ENCODE measurements at regions not wholly inside any gene's neighbourhood (a gene's known extent, or its start where the extent isn't known, plus 50 kb on each side); places are given as distances from the start of the nearest gene placed in this dataset.

DNA sequence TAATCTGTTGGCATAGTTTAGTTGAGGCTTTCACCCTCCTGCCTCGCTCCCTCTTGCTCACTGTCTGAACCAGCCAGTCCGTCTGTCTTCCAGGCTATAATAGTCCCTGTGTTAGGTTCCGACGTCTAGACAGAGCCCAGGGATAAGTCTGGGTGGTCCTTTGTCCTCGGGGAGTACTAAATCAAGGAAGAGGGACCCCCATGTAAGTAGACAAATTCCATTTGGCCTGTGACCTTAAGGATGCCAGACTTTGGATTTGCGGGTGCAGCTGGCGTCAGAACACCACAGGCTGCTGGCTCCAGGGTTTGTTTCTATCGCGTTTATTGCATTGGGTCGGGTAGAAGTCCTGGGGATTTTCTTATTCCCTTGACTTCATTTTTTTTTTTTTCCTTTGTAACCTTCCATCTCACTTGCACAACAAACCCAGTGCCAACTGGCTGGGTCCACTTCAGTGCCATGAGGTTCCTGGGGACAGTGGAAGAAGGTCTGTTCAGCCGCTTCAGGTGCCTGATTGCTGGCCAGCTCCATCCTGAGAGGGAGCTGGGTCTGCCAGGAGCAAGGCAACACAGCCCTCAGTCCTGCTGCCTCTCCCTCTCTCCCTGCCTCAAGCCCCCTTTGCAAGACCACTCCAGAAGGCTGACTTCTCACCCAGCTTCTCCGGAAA, 95.4 kb upstream of the KLHL25 start:
- DNase-seq (ENCODE audit: low read depth, low spot score) = no peak

DNA sequence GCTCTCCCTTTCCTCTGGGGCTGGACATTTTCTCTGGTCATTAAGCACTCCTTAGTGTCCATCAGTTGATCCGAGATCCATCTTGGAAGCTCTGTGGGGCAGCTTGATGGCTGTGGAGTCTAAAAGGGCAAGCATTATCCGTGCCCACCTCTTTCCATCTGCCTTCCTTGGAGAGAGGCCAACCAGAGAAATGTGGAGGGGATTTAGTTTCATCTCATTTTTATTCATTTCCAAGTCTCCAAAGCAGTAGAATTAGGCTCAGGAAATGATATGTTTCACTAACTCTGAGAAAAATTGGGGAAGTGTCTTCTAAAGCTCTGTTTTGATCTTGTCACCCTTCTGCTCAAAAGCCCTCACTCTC, 95.9 kb upstream of the KLHL25 start:
- DNase-seq (ENCODE audit: low read depth, low spot score) = no peak

DNA sequence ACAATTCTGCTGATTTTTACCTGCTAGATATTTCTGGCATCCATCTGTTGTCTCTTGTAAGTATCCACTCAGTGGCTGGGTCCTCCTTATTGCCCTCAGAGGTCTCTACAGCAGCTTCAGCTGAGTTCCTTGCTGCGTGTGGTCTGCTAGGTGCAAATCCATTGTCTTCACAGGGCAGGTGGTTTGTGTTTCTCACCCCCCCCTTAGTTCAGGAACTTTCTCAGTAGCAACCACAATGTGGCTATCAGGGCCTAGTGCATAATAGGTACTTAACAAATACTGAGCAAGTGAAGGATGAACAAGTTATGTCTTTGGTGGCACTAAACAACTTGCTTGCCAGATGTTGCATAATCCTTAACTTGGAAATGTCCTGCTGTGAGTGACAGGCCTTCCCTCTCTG, 96.7 kb upstream of the KLHL25 start:
- no peak for DNase-seq (ENCODE audit: low read depth, low spot score)

DNA sequence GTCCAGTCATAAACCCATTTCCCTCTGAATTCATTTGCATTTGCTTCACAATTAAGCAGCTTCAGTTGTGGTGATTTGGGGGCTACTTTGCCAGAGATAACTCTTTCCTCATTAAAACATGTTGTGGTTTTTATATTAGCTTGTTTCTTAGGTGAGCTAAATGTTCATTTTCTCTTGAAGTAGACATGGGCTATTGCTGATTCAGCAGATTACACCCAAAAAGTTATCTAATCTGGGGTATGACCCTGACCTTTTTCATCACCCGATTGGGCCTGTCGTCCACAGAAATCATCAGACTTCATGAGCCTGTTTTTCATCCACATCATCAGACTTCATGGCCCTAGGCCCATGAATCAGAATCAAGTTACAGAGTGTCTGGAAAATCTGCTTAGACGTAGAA, 97.5 kb upstream of the KLHL25 start:
- DNase-seq (ENCODE audit: low read depth, low spot score) = no peak

DNA sequence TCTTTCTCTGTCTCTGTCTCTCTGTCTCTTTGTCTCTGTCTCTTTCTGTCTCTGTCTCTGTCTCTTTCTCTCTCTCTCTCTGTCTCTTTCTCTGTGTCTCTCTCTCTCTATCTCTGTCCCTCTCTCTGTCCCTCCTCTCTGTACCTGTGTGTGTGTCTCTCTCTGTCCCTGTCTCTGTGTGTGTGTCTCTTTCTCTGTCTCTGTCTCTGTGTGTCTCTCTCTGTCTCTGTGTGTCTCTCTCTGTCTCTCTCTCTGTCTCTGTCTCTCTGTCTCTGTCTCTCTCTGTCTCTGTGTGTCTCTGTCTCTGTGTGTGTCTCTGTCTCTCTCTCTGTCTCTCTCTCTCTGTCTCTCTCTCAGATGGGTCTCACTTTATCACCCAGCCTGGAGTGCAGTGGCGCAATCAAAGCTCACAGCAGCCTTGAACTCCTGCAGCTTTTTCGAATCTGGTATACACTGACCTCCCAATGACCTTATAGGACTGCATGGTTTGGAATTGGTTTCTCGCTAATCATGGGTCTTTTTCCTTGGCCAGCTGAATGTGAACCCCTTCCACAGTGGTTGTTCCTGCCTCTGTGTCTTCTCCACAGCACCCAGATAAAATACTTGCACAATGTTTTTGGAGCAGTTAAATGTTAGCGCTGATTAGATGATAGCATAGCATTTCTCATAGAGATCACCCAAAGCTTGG, 102.6 kb upstream of the KLHL25 start:
- DNase-seq (ENCODE audit: low read depth, low spot score) = no peak

DNA sequence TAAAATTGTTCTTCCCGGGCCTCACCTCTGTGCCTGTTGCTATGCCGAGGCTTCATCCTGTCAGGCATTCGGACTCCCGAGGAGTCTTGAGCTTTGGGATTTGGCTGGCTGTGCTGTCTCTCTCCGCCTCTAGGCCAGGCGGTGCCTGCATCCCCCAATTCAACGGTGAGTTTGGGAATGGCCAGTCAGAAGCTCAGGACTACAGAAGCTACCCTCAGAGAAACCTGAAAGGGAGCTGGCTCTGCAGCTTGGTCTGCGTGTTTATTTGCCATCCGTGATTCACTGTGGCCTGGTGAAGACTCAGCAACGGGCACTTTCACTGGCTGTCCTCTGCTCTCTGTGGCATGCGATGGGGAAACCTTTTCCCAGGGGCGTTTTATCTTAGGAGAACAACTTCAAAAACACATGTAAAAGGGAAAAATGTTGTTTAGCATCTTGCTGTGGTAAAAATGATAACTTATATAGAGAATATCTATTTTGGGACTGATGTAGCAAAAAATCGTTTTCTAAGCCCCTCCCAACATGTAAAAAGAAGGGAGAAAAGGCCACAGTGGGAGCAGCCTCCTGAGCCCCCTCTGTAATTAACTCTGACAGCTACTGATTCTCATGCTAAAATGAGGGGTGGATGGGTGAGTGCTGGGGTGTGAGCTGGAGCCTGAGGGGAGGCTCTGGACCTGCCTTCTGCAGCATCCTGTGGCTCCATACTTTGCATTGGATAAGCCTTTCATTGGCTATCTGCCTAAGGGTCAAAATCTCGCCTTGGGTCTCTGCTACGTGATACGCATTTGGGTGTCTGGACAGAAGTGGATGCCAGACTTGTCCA, 103.4 kb upstream of the KLHL25 start:
- peak; percentile 48 for DNase-seq (ENCODE audit: low read depth, low spot score)

DNA sequence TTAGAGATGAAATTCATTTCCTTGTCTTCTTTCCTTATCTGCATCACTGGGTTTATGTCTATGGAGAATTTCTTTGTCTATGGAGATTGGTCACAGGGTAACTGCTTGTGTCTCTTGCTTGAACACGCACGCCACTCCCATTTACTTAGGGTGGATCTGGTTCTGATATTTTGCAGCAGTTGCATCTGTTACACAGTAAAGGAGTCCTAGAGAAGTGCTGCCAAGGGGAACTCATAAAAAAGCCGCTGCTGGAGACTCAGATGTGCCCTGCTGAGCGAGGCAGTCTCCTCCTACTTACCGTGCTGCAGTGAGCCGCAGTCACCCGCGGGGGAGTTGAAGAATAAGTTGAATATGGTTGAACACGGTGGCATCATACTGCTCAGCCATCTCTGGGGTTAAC, 105.2 kb upstream of the KLHL25 start:
- DNase-seq (ENCODE audit: low read depth, low spot score) = no peak

DNA sequence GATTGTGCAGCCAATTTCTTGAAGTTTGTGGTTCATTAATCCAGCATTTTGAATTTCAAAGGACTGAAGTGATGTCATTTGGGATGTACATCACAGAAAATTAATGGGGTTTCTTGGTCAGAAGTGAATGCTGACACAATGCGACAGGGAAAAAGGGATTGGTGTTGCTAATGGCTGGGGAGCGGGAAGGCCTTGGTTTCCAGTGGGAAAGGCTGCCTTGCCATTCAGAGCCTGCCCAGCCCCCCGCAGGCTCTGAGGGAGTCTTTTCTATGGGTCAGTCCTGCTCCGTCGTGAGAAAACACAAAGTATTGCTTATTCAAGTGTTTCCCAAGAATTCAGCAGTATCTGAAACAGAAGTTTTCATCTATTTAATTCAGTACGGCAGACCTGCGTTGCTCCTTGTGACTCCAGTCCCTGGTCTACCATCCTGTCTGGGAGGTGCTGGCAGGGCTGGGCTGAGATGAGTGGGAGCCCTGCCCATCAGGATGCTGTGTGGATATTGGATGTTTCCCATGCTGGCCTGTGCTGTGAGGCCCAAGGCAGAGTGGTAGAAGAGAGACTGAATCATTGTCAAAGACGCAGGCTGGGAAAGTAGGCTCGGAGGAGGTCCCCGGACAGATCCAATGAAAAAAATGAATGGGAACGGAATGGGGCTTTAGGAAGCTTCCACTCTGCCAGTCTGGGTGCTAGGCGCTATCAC, 111.2 kb upstream of the KLHL25 start:
- DNase-seq (ENCODE audit: low read depth, low spot score) = no peak

DNA sequence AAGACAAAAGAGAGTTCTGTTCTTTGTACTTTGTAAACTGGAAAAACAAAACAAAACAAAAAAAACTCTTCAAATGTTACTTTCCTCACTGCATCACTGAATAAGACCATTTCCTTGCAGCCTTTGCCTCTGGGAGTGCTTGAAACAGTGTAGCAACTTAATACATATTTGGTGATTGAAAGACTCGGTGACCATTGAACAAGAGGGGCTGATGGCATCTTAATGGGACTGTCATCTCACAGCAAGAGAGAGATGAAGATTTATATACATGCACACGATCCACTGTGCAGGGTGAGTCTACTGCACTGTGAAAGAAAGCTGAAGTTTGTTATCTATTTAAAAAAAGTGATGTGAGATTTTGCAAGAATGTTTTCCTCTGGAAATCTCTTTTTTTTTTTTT, 111.9 kb upstream of the KLHL25 start:
- no peak for DNase-seq (ENCODE audit: low read depth, low spot score)

DNA sequence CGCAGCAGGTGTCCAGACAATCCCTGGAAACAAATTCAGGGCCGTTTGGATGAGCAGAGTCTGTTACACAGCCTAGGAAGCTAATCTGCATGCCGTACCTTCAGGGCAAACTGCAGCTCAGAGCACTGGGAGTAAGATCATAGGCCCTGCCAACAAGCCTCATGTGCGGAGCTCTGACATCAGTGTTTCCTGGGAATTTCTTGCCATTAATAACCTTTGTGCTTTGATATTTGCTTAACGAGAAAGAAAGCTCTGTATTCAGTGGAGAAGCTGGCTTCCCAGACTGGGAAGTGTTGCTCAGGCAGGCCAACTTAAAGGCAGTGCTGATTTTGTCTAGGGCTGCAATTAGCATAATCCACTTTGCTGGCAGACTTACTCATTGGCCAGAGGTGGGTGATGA, 116.1 kb upstream of the KLHL25 start:
- no peak for DNase-seq (ENCODE audit: low read depth, low spot score)

DNA sequence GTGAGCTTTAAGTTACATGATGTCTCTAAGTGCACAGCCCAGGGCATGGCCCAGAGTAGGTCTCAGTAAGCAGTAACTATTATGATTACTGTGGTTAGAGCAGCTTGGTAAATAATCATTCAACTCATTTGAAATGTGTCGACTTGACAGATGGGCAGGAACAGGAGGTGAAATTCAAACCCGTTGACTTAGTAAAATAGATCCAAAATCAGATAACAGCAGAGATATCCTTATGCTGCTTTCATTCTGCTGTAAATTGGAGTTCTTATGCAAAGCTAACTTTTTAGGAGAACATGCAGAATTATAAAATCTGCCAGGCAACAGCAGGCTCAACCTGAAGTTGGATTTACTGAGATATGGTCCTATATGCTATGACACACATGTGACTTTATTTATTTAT, 118.7 kb upstream of the KLHL25 start:
- DNase-seq (ENCODE audit: low read depth, low spot score) = no peak

DNA sequence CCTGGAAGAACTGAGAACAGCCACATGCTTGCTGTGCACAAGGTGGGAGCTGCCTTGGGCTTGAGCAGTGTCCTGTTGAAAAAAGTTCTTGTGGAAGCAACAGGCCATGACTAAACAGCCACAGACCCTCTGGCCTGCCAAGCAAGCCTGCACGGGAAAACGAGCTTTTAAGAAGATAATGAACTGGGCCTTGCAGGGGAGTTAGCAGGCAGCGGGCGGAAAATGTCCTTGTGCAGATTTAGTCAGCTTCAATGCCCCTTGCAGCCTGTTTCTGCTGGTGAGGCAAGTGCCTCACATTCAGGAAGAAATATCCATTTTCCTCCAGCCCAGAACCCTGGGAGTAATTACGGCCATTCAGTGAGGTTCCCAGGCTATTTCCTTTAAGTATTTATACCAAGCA, 126.2 kb upstream of the KLHL25 start:
- no peak for DNase-seq (ENCODE audit: low read depth, low spot score)

DNA sequence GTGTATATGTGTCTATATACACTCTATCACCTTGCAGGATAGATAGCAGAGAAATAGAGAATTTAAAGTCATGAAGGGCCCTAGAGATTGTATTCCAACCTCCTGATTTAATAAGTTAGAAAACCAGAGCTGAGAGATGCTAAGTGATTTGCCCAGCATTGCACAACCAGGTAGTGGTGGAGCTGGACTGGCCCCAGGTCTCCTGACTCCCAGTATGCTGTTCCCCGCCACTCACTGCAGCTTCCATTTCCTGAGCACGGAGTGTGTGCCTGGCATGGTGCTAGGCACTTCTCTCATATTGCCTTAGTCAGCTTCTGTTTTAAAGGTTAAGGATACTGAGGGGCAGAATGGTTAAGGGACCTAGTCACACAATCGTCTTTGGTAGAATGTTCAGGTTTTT, 129.4 kb upstream of the KLHL25 start:
- DNase-seq (ENCODE audit: low read depth, low spot score) = no peak

DNA sequence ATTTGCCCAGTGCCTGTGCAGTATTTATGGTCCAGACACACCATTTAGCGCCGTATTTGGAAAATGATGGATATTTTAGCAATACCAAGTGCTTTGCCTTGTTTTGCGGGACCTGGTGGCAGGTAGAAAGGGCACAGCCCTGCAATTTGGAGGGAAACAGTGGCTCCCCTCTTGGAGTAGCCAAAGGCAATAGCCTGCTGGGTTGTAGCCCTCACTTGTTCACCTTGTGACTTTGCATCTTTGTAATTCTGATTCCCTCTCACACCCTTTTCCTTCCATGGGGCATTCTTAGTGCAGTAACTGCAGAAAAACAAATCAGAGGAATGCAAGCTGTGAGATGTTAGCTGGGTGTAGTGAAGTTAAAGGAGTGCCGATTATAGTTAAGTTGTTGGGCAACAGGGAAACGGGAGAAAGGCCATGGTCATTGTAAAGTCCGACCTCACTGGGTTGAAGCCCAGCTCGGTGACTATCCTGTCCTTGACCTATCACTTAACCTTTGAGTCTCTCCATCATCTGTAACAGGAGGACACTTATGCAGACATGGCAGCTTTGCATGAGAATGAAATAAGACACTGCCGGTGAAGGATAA, 131.0 kb upstream of the KLHL25 start:
- DNase-seq (ENCODE audit: low read depth, low spot score) = no peak

DNA sequence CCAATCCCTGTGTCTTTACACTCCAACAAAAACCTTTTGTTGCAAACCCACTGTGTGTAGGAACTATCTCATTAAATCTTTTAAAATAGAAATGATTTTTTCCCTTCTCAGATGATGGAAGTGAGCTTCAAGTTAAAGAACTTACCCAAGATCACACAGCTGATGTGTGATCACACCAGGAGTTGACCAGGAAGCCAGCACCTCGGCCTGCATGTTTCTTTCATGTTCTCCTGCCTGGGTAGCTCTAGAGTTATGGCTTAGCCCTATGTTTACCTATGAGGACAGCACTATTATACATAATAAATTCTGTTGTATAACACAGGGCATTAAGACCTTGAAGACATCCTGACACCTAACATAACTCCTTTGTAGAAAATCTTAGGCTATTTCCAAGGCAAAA, 132.1 kb upstream of the KLHL25 start:
- DNase-seq (ENCODE audit: low read depth, low spot score) = no peak

DNA sequence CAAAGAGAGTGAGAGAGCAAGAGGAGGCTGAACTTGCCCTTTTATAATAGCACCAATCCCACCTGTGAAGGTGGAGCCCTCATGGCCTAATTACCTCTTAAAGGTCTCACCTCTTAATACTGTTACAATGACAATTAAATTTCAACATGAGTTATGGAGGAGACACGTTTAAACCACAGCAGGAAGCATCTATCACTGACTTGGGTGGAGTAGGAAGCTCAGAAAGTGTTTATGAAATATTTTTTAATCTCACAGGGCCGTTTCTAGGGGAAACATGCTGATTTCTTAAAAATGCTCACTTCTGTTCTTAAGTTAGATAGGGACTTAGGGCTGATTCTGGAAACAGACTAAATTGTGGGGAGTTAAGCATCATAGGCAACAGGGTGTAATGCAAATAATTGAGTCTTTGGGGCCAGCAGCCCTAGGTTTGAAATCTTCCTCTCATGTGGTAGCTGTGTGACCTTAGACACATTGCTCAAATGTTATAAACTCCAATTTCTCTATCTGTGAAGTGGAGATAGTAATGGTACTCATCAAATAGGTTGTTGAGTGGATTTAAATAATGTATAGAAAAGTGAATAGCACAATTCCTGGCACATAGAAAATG, 133.3 kb upstream of the KLHL25 start:
- no peak for DNase-seq (ENCODE audit: low read depth, low spot score)

DNA sequence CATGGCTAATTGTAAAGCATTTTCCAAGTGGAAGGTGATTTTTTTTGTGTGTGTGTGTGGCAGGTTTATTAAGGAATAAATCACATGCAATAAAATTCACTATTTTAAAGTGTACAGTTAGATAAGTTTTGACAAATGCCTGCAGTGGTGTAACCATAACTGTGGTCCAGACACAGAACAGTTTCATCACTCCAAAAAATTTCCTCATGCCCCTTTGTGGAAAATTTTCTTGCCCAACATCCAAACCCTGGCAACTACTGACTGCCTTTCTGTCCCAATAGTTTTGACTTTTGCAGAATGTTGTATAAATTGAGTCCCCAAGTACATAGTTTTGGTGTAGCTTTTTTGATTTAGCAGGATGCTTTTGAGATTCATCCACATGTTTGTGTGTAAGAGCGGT, 135.1 kb upstream of the KLHL25 start:
- no peak for DNase-seq (ENCODE audit: low read depth, low spot score)

DNA sequence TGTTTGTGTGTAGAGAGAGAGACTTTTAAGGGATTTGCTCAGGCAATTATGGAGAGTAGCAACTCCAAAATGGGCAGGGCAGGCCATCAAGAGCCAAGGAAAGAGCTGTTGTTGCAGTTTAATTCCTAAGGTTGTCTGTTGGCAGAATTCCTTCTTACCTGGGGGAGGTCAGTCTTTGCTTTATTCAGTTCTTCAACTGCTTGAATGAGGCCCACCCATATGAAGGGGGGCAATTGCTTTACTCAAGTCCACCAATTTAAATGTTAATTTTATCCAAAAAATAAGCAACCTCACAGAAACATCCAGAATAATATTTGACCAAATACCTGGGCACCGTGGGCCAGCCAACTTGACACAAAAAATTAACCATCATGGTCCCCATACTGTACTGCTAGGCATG, 137.7 kb upstream of the KLHL25 start:
- DNase-seq (ENCODE audit: low read depth, low spot score) = no peak

DNA sequence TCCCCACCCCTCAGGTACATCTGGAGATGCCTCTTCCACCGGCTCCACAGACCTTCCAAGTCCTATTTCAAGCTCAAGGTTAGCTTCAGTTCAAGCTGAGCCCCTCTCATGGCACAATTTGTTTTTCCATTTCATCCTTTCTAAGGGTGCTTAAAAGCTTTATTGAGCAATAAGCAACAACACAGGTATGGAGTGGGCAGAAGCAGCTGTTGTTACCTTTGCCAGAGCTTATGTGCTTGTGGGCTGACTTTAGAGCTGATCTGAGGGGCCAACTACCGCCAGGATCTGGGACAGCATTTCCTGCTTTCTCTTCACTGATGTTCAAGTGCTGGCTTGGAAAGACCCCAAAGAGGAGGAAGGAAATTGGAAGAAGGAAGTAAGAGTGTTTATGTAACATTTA, 140.0 kb upstream of the KLHL25 start:
- no peak for DNase-seq (ENCODE audit: low read depth, low spot score)

DNA sequence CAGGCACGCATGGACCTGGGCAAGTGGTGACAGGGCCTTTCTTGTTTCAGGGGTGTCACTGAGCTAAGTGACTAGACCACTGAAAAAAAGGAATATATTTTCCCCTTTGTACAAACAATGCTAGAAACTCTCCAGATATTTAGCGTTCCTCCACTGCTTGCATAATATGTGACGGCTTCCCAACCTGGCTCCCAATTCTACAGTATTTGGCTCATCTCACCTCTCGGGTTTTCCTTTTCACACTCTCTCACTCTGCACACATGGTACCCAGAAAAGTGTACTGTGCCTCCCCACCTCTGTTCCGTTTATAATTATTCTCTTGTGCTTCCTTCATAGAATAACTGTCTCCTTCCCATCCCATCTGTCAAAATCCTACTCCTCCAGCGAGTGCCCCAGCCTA, 140.5 kb upstream of the KLHL25 start:
- DNase-seq (ENCODE audit: low read depth, low spot score) = no peak

DNA sequence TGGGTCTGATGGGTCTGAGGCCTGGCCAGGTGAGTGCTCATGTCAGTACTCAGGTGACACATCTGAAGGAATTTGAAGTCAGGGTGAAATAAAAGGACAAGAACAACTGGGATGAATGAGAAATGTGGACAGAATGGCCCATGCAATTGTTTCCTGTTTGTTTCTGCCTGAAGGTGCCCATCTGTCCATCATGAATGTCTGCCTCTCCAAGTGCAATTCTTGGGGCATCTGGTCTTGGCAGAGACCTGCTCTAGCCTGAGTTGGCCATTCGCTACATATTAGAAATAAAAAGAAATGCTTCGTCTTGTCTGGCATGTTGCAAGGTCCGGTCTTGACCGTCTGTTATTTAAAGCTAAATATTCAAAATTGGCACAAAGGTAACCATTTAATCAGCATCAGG, 142.0 kb upstream of the AGBL1 start:
- no peak for DNase-seq (ENCODE audit: low read depth, low spot score)
